LNCAP (cell line): ENCODE measurements at regions not wholly inside any gene's neighbourhood (a gene's known extent, or its start where the extent isn't known, plus 50 kb on each side); places are given as distances from the start of the nearest gene placed in this dataset.

Experiments
- TF ChIP-seq, protein P1 (sequence below): fragments of 450-650 bp; IDR thresholded peaks from 2 replicates; pipeline ENCODE4 v1.5.1; 2017; ENCODE audit warnings: mild to moderate bottlenecking

DNA sequence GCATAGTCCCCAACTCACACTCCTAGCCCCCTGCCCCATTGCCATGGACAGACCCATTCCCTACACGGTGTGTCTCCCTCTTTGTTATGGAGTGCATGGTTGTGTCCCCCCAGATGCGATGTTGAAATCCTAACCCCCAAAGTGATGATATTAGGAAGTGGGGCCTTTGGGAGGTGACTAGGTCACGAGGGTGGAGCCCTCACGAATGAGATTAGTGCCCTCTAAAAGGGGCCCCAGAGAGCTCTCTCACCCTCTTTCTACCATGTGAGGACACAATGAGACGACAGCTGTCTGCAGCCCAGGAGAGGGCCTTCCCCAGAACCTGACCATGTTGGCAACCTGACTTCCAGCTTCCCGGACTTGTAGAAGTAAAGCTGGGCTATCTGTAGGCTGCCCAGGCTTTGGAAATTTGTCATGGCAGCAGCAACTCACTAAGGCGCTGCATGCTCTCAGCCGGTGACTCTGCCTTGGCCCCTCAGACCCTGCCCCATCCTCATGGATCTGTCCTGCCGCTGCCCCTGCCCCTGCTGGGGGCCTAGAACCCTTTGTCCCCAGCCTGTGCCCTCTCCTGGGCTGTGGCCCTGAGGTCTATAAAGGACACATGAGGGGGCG lies 318.1 kb upstream of the RTL1 start:
- TF ChIP-seq, protein P1, sequence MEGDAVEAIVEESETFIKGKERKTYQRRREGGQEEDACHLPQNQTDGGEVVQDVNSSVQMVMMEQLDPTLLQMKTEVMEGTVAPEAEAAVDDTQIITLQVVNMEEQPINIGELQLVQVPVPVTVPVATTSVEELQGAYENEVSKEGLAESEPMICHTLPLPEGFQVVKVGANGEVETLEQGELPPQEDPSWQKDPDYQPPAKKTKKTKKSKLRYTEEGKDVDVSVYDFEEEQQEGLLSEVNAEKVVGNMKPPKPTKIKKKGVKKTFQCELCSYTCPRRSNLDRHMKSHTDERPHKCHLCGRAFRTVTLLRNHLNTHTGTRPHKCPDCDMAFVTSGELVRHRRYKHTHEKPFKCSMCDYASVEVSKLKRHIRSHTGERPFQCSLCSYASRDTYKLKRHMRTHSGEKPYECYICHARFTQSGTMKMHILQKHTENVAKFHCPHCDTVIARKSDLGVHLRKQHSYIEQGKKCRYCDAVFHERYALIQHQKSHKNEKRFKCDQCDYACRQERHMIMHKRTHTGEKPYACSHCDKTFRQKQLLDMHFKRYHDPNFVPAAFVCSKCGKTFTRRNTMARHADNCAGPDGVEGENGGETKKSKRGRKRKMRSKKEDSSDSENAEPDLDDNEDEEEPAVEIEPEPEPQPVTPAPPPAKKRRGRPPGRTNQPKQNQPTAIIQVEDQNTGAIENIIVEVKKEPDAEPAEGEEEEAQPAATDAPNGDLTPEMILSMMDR, result no peak

DNA sequence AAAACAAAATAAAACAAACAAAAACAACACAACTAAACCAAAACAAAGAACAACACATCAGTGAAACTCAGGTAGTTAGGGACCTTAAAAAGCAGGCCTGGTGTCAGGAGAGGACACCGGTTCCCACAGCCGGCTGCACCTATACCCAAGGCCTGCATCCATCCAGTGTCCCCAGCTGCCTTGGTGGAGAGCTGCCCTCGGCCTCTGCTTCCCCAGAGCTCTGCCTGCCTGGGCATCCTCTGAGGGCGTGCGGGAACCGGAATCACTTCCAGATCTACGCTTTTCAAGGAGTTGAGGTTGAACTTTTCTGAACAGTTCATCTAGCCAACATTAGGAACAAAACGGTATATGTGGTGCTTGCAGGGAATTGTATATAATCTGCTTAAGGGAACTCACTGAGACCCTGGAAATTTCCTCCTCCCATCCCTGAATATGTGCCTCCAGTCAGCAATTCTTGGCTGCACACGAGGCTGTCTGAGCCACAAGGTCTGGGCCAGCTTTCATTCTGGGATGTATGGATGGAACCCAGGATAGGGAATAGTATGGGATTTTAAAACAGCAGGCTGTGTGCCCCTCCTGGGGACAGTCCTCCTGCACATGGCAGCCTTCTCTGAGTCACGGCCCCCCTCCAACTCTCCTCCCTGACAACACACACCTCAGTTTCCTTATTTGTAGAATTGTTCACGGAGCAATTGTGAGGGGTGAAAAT lies 319.0 kb upstream of the RTL1 start:
- TF ChIP-seq, protein P1, result no peak

DNA sequence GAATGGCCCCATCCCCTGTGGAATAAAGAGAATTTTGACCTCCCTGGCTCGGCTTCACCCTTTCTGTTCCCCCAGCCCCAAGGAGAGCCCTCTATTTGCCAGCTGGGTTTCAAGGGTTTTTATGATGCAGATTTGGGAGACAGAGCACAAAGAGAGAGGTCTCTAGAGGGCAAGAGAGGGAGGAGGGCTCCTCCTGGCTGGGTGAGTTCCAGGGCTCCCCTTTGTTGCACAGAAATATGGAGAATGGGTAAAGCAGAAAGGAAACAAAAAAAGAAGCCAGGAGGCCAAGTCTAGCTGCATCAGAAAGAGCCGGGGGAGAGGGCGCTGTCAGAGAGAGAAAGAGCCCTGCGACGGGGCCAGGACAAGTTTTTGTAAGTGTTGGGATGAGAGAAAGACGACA lies 319.6 kb upstream of the RTL1 start:
- TF ChIP-seq, protein P1, result no peak

DNA sequence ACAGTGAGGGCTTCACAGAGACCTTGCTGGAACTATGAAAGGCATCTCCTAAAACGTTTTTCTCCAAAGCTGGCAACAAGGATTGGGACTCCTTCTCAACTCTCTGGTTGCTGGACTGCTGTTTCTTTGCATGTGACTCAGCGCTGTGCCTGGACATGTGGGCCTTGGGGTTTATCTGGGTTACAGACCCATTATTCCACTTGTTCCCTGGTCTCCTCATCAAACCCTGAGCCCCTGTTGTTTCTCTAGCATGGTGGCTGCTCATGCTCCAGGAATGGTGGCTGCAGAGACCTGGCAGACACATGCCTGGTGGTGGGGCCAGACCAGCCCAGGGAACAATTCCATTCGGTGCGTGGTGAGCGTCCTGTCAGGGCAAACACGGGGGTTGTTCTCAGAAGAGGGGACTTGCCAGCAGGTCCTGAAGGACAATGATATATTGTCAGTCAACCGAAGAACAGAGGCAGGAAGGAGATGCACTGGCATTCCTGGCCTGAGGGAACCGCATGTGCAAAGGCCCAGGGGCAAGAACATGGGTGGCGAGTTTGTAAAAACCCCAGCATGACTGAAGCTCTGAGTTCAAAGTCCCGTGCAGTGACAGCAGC lies 320.1 kb upstream of the RTL1 start:
- TF ChIP-seq, protein P1, result no peak

DNA sequence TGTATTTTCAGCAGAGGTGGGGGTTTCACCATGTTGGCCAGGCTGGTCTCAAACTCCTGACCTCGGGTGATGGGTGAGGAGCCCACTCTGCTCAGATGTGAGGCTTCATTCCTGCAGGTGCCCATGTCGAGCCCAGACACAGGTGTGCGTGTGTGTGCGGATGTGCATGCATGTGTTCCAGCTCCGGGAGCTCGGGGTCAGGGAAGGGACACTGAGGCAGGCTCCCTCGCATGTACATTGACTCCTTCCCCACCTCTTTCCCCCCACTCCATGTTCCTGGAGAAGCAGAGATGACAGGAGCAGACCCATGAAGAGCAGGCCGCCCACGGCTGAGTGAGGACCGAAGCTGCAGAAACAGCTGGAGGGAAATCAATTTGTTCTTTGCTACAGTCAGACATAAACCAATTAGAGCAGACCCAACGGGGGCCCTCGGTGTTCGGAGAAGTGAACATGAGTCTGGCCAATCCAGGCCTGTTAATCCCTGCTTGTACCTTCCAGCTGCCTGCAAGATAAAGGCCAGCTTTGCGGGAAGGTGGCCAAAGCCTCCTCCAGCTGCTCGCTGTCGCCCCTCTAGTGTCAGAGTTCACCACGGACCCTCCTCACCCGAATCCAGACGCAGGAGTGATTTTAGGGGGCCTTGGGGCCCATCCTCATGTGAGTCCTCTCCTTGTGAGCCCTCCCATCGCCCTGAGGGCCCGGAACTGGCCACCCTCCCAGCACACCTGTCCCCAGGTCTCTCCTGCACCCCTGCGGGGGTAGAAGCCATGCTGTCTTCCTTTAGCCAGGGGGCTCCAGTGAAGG lies 321.0 kb upstream of the RTL1 start:
- TF ChIP-seq, protein P1, result no peak

DNA sequence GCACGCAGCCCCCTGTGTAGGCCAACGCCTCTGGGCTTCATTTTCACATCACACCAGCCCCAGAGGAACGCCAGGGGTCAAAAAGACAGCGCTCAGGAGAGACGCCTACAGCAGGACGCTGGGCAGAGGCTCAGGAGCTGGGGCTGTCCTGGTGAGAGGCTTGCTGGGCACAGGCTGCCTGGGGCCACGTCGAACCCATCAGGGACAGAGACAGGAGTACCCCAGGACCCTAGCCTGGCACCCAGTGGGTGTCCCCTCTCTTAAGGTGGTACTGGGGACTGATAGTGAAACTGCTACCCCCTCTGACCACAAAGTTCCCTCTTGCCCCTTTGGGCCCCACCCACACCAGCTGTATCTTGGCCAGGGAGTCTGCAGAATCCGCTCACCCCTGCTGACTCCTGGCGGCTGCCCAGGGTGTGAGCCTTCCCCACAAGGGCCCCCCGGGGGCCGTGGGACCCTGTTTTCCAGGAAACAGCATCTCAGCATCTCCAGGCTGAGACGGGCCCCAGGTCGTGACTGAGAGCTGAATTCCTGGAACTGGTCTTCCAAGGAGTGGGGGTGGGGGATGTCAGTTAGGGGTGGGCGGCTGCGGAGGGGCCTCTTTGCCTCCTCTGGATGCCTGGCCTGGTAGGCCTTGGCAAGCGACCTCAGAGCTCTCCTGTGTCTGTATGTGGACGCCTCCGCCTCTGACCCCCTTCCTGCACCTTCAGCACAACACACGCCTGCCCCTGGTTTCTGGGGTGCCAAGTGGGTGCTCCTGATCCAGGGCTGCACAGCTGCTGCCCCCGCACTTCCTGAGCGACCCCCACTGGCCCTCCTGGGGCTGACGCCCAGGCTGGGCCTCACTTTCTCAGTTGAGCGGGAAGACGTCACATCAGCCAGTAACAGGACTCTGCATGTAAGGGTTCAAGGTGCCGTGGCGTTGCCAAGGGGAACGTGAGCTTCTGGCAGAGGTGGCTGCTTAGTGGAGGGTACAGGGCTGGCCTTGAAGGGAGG lies 321.9 kb upstream of the RTL1 start:
- TF ChIP-seq, protein P1, result no peak

DNA sequence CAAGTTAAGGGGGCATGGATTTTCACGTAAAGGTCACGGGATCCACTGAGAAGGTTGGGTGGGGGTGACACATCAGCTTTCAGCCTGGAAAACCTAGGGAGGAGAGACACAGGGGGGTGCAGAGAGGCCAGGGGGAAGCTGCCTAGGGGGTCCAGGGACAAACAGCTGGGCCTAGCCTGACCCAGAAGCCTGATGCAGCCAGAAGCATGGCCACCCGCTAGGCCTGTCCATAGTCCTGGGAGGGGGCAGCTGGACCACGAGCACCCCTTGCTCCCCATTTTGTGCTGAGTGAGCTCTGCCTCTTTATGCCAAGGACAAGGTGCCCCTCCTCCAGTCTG lies 322.7 kb upstream of the RTL1 start:
- TF ChIP-seq, protein P1, result no peak
